GM19328 (cell line): ENCODE measurements at regions not wholly inside any gene's neighbourhood (a gene's known extent, or its start where the extent isn't known, plus 50 kb on each side); places are given as distances from the start of the nearest gene placed in this dataset.
"Not testable (repeated sequence)": the region's sequence is repeated elsewhere in the genome, so short reads cannot be mapped to it uniquely, and the experiment has no call there.

Source experiments
- ATAC-seq: cut with Tn5 transposase; IDR thresholded peaks from one replicate; pipeline ENCODE4 v1.9.1; 2021; ENCODE audit warnings: mild to moderate bottlenecking, moderate library complexity; ENCODE audit not compliant: unreplicated experiment

DNA sequence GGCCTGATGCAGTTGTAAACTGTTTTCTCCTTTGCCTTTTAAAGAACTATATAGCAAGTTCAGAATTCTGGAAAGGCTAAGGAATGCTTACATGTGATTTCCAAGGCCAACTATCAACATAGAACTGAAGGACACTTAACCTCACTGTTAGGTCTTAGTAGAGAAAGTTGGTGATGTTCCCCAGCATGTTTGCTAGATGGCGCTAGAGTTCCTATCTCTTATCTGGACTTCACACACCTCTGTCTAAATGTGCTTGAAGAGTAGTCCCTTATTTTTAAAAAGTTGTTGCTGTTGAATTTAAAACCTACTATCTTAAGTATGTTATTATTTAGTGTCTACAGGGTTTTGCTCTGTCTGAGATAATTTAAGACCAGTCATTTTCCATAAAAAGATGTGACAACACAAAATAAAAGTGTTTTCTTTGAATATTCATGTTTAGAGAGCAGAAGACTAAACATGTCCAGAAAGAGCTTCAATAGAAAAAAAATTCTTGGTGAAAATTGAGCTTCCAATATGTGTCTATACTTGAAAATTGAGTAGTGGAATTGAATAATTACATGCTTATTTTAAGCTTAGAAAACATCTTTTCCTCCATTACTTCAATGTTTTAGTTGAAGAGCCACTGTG, 237.3 kb downstream of the S1PR1 start:
- ATAC-seq, result peak; percentile 60

DNA sequence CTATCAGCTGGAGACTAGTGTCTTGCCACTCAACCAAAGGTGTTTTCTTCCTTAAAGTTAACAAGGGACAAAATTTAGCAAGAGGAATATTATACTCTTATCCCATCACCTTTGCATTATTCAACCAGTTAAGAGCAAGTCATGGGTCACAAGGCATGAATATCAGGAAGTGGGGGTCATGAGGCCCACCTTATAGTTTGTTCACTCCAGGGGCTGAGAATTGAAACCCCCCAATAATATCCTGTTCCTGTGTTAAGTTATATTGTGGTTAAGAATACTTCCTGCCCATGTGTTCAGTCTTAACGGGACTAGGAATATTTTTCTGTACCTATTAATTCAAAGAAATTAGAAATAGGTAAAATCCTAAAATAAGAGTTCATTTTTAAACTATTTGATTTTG, 239.7 kb downstream of the S1PR1 start:
- ATAC-seq, result no peak

DNA sequence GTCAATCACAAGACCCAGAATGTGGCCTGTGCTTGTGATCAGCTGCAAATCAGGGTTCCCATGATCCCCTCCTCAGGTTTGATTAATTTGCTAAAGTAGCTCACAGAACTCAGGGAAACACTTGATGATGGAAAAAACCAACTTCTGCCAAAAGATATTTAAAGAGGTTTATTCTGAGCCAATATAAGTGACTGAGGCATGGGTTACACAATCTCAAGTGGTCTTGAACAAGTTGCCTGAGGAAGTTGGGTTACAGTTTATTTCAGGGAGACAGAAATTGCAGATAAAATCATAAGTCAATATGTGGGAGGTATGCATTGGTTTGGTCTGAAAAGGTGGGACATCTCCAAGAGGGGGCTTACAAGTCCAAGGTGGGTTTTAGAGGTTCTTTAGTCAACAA, 243.1 kb downstream of the S1PR1 start:
- ATAC-seq, result no peak

DNA sequence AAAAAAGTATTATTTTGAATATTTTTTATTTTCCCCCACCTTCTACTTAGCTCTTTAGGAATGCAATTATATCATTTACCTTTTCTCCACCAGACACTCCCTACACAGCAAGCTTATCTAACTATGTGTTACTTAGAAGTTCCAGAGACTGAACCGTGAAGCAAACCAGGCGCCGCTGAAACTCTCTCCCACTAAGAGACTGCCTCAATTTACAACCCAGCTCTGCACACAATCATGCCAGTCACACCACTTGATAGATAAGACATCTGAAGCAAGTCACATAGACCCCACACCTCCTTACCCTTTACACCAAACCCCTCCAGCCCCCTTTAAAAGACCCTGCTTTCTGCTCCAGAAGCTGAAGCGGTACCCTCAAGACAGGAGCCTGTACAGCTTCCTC, 245.5 kb downstream of the S1PR1 start:
- no peak for ATAC-seq

DNA sequence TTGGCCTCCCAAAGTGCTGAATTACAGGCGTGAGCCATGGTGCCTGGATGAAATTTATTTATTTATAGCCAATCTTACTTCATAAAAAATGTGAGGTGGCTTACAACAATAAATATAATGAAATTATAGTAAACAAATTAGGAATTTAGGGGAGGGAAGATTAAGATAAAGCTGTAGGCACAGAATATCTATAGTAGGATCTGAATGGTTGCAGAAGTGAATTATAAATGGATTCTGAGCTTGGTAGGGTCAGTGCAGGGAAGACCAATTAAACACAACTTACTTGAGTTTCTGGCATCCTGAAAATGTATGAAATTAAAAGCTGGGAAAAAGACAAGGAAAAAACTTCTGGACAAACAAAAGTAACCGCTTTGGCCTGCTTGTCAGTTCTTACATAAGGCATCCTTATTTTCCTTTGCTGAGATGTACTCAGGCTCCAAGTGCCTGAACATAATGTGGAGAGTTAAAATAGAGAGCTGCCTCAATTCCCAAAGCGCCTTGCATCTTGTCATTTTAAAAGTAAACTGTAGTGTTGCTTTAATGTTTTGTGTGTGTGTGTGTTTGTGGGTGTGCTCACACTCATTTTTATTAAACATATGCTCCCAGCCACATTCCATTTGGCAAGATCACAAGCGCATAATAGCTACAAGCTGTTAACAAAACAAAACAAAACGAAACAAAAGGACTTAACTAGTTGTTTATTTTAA, 247.3 kb downstream of the S1PR1 start:
- ATAC-seq, result no peak

DNA sequence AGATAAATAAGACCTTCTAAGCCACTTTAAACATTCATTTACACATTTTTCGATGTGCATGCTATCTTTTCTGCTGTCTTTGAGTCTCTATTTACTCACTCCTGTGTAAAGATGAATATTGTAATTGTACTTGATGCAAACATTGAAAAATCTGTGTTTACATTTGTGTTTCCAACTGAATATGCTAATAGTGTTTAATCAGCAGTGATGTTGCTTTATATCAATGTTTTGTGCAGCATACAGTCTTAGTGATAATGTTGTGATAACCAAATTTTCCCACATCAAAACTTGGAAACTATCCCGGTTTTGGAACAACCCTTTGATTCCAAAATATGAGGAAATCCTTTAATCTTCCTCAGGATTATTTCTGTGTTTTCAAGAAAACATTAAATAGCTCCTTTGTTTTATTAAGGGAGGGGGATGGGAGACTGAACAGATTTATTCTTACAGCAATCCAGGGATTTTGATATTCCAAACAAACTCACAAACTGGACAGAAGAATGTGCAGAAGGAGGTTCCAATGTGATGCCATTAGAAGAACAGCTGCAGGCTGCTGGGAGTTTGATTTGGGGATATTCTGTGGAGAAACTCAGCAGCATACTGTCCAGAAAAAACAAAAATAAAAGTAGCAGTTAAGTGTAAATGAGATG, 248.0 kb downstream of the S1PR1 start:
- no peak for ATAC-seq

DNA sequence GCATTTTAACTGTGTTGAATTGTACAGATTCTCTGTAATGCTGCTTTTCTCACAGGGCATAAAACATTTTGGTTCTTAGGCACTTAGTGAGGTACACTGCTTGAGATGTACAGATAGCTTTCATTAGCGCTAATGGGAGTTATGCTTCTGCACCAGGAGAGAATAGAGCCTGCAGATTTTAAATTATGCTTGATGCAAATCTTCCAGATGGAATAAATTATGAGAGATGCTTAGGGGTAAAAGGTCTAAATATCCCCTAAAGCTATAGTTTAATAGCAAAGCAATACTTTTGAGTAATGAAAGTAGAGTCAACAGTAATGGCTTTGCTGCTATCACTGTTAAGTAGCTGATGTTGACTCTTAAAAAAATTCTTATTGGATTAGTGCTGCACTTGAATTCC, 248.9 kb downstream of the S1PR1 start:
- no peak for ATAC-seq

DNA sequence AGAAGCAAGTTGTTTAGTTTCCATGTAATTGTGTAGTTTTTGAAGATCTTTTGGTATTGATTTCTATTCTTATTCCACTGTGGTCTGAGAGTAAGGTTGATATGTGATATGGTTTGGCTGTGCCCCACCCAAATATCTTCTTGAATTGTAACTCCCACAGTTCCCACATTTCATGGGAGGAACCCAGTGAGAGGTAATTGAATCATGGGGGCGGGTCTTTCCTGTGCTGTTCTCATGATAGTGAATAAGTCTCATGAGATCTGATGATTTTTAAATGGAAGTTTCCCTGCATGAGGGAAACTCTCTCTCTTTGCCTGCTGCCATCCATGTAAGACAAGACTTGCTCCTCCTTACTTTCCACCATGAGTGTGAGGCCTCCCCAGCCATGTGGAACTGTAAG, 255.3 kb downstream of the S1PR1 start:
- ATAC-seq, result not testable (repeated sequence)

DNA sequence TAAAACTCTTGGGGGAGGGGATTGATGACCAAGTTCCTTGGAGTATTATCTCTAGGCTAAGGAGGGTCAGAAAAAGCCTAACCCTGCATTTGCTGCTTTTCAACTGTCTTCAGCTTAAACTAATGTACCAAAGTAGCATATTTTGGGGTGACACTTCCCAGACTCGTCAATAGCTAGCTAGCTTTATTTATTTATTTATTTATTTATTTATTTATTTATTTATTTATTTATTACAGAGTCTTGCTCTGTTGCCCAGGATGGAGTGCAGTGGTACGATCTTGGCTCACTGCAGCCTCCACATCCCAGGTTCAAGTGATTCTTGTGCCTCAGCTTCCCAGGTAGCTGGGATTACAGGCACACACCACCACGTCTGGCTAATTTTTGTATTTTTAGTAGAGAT, 257.1 kb downstream of the S1PR1 start:
- not testable (repeated sequence) for ATAC-seq

DNA sequence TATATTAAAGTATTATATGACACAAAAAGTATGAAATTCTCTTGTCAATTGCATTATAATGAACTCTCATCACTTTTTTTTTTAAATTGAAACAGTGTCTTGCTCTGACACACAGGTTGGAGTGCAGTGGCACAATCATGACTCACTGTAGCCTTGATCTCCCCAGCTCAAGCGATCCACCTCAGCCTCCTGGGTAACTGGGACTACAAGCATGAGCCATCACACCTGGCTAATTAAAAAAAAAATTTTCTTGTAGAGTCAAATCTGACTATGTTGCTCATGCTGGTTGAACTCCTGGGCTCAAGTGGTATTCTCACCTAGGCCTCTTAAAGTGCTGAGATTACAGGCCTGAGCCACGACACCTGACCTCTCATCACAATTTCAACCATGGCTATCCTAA, 259.3 kb downstream of the S1PR1 start:
- ATAC-seq, result no peak

DNA sequence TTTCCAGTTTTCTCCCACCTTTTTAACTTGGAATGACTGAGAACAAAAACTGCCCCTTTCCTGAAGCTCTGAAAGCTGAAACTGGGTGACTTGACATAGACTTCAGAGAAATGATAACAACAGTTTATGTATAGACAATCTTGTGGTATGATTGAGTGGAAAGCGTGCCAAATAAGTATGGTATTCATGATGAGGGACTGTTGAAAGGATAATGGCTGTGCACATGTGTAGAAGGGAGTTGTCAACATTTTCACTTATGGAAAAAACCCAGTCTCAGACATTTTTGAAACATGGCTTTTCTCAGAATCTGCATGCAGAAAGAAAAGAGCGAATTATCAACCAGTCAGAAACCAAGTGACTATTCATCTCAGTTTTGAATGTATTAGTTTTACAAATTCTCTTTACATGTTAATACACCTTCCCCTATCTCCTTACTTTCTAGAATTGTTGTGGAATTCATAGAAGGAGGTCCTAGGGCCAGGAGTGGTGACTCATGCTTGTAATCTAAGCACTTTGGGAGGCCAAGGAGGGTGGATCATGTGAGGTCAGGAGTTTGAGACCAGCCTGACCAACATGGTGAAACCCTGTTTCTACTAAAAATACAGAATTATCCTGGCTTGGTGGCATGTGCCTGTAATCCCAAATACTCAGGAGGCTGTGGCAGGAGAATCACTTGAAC, 261.2 kb downstream of the S1PR1 start:
- no peak for ATAC-seq

DNA sequence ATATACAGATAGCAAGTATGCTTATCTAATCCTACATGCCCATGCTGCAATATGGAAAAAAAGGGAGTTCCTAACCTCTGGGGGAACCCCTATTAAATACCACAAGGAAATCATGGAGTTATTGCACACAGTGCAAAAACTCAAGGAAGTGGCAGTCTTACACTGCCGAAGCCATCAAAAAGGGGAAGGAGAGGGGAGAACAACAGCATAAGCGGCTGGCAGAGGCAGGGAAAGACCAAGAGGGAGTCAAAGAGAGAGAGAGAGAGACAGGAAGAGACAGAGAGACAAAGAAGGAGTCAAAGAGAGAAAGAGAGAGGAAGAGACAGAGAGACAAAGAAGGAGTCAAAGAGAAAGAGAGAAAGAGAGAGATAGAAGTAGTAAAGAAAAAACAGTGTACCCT, 267.3 kb downstream of the S1PR1 start:
- ATAC-seq, result not testable (repeated sequence)

DNA sequence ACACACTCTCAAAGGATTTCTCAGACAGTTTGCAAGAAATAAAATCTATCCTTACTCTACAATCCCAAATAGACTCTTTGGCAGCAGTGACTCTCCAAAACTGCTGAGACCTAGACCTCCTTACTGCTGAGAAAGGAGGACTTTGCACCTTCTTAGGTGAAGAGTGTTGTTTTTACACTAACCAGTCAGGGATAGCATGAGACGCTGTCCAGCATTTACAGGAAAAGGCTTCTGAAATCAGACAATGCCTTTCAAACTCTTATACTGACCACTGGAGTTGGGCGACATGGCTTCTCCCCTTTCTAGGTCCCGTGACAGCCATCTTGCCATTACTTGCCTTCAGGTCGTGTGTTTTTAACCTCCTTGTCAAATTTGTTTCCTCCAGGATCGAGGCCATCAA, 268.4 kb downstream of the S1PR1 start:
- not testable (repeated sequence) for ATAC-seq

DNA sequence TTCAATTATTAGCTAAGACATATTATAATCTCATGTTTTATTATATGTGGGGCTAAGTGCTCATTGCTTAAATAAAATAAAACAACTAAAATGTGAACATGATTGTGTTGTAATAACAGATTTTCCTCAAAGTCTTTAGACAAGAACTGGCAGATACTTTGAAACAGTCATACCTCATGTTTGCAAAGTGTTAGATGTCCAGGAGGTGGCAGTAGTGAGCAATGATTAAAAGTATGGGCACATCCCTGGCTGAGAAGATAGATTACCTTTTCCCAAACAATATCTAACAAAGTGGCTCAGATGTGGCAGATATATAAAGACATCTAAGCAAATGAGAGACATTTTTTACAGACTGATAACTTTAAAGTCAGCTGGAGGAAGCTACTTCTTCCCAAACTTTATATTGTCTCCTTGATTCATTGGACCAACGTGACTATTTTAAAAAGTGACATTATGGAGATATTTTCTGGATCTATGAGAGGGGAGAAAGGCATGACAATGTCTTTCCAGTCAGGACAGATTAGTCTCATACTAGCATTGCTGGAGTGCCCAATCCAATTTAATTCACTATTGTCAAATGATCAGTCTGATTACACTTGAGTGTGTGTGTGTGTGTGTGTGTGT, 269.8 kb downstream of the S1PR1 start:
- ATAC-seq, result no peak

DNA sequence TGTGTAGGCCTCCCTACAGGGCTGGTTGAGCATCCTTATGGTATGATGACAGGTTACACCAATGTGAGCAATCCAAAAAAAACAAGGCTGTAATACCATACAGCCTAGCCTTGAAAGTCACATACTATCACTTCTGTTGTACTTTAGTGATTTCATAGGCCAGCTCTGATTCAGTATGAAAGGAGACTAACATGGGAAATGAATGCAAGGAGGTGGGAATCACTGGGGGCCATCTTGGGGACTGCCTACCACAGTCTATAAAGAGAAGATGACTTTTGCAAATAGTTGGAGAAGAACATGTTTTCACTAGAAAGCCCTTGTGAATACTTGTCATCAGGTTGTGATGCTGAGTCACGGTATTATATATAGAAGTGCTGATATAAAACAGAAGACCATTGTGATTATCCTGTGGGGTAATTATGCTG, 270.7 kb downstream of the S1PR1 start:
- no peak for ATAC-seq

DNA sequence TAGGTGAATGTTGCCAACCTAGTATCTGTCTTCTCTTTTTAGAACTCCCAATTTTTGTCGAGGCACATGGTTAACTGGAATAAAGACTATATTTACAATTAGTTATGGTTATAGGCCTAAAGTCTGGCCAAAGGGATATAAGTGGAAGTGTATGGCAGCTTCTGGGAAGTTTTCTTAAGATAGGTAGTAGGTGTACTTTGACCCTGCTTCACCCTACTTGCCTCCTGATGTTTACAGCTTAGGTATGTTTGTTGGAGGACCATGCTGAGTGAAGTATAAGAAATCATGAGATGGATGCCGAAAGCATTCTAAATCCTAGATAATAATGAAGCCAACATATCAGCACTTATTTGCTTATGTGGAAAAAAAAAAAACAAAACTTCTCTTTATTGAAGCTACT, 272.1 kb downstream of the S1PR1 start:
- no peak for ATAC-seq

DNA sequence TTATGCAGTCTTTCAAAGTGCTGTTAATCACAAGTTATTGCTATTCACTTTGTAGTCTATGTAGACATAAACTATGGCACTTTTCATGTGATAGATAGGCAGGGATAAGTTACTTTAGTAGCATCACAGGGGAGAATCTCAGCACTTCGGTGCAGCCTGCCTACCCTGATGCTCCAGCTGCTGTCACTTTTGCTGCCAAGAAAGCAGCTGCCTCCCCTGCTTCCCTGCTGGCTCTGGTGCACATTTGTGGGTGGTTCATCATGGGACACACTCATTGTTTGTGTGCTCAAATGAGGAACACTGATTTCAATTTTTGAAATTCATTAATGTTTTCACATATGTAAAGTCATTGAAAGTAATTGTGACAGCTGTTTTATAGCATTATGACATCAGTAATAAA, 272.6 kb downstream of the S1PR1 start:
- no peak for ATAC-seq

DNA sequence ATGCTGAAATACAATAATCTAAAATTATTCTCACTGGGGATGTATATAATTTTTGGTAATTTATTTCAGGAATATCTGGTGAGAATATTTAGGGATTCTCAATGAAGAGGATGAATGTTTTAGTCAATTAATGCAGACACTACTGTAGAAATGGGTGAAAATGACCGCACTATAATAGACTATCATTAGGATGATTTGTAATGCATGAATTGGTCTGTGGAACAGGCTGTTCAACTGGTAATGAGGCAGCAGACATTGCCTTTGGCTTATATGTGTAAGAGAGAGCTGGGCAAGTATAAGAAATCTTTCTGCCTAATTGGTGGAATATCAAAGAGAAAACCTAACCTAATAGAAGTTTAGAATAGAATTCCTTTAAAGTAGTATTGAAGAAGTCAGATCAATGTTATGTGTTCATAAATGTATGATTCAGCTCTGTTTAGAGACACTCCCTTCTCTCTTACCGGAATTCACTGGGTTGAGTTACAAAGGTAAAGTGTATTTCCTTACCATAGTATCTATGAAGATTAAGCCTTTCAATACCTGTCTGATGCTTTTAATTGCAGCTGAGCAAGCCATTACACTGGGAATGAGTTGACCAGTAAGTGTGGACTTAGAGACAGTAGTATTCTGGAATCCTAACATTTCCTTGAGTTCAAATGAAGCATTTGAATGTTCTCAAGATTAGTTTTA, 274.5 kb downstream of the S1PR1 start:
- ATAC-seq, result no peak

DNA sequence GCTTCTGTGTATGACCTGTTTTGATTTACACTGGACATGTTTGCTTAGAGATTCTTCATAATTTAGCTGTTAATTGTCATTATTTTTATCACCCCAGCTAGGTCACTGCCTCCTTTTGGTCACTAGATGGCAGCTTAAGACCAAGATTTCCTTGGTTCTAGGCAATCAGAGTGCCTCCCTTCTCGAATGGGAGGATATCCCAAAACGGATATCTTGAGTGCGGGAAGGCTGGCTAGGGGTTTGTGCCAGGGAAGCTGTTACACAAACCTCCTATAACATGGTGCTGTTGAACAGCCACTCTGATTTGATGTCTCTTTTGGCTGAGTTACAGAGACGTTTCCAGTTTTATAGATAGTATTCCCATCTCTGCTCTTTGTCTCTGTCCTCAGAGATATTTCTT, 283.5 kb downstream of the S1PR1 start:
- peak; percentile 80 for ATAC-seq

DNA sequence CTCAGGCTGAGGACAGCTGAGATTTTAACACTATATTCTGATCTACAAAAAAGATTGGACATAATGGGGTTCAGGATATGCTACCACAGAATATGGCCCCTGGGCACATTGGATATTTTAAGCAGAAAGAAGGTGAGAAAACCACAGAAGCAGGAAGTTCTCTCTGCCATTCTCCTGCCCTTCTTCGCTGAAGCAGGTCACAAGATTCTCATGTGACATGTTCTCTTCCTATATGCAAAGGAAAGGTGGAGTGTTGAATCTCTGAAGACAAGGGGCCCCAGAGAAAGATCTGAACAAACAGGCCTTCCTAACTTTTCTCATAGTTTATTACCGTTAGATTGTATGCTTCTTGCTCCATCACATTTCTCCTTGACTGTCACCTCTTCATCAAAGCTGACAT, 285.7 kb downstream of the S1PR1 start:
- no peak for ATAC-seq

DNA sequence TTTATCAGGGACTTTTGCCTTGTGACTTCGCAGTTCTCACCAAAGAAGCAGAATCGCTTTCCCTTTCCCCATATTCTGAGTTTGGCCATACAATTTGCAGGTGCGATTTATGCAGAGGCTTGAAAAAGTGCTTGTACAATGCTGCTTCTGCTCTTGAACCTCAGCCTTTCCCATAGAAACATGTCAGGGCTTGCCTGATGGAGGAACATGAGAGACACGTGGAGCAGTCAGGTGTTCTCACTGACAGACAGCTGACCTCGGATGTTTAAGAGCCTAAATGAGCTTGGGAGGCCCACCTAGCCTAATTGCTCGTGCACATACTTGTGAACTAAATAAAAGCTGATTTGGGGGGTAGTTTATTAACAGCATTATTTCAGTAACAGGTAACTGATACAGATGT, 290.0 kb downstream of the S1PR1 start:
- no peak for ATAC-seq
